GM21360 (cell line): ENCODE measurements at regions not wholly inside any gene's neighbourhood (a gene's known extent, or its start where the extent isn't known, plus 50 kb on each side); places are given as distances from the start of the nearest gene placed in this dataset.

Experiments used
- ATAC-seq: cut with Tn5 transposase; IDR thresholded peaks from one replicate; pipeline ENCODE4 v1.9.1; 2021; ENCODE audit warnings: mild to moderate bottlenecking, moderate library complexity; ENCODE audit not compliant: unreplicated experiment

- ATAC-seq: peak; percentile 79
These were observed 310.2 kb upstream of the AJAP1 start for GRCh38 chr1:4344065-4344732.

- no peak for ATAC-seq
These were observed 309.3 kb upstream of the AJAP1 start for GRCh38 chr1:4345094-4345493.

- ATAC-seq: no peak
These were observed 308.3 kb upstream of the AJAP1 start for GRCh38 chr1:4346131-4346530.

GRCh38 chr1:4351453-4351852 lies 303.0 kb upstream of the AJAP1 start:
- no peak for ATAC-seq

GRCh38 chr1:4353090-4353856 lies 301.1 kb upstream of the AJAP1 start:
- ATAC-seq: no peak

GRCh38 chr1:4355839-4356238 lies 298.6 kb upstream of the AJAP1 start:
- ATAC-seq: no peak

- ATAC-seq: no peak
These were observed 291.9 kb upstream of the AJAP1 start for GRCh38 chr1:4362314-4363044.

GRCh38 chr1:4366091-4366490 lies 288.3 kb upstream of the AJAP1 start:
- ATAC-seq: no peak

- ATAC-seq: no peak
These were observed 287.1 kb upstream of the AJAP1 start for GRCh38 chr1:4367230-4367777.

- ATAC-seq: no peak
These were observed 285.1 kb upstream of the AJAP1 start for GRCh38 chr1:4369335-4369734.

- ATAC-seq: no peak
These were observed 282.6 kb upstream of the AJAP1 start for GRCh38 chr1:4371849-4372248.

GRCh38 chr1:4375812-4376211 lies 278.6 kb upstream of the AJAP1 start:
- no peak for ATAC-seq

GRCh38 chr1:4379451-4380175 lies 274.8 kb upstream of the AJAP1 start:
- no peak for ATAC-seq

- ATAC-seq: no peak
These were observed 273.7 kb upstream of the AJAP1 start for GRCh38 chr1:4380564-4381168.

GRCh38 chr1:4393191-4393590 lies 261.2 kb upstream of the AJAP1 start:
- ATAC-seq: no peak

- ATAC-seq: no peak
These were observed 260.0 kb upstream of the AJAP1 start for GRCh38 chr1:4394366-4394765.

- no peak for ATAC-seq
These were observed 259.3 kb upstream of the AJAP1 start for GRCh38 chr1:4395158-4395557.

- no peak for ATAC-seq
These were observed 258.7 kb upstream of the AJAP1 start for GRCh38 chr1:4395676-4396075.

- no peak for ATAC-seq
These were observed 257.9 kb upstream of the AJAP1 start for GRCh38 chr1:4396551-4396950.

GRCh38 chr1:4397196-4397595 lies 257.2 kb upstream of the AJAP1 start:
- no peak for ATAC-seq

- ATAC-seq: no peak
These were observed 252.4 kb upstream of the AJAP1 start for GRCh38 chr1:4402032-4402431.
